ENCODE measurements at regions not wholly inside any gene's neighbourhood (a gene's known extent, or its start where the extent isn't known, plus 50 kb on each side); places are given as distances from the start of the nearest gene placed in this dataset.

- no peak for TF ChIP-seq CTCF (IDR thresholded peaks at IDR 0.05; ENCODE audit: low read depth, low read length)
- TF ChIP-seq EZH2phosphoT487 (IDR thresholded peaks at IDR 0.05; ENCODE audit: low read depth), result no peak
These were observed 78.5 kb downstream of the C7orf25 start for GRCh38 chr7:42833411-42833810.
